ENCODE measurements at regions not wholly inside any gene's neighbourhood (a gene's known extent, or its start where the extent isn't known, plus 50 kb on each side); places are given as distances from the start of the nearest gene placed in this dataset.

GRCh38 chr5:87785554-87786335 lies 373.0 kb upstream of the CCNH start:
- no peak overlapping the region for H3K4me3 ChIP-seq (ENCODE audit: low read depth, low read length)
- TF ChIP-seq CTCF (IDR thresholded peaks at IDR 0.05; ENCODE audit: borderline replicate concordance, insufficient read depth, low read depth, low read length): no peak

DNA sequence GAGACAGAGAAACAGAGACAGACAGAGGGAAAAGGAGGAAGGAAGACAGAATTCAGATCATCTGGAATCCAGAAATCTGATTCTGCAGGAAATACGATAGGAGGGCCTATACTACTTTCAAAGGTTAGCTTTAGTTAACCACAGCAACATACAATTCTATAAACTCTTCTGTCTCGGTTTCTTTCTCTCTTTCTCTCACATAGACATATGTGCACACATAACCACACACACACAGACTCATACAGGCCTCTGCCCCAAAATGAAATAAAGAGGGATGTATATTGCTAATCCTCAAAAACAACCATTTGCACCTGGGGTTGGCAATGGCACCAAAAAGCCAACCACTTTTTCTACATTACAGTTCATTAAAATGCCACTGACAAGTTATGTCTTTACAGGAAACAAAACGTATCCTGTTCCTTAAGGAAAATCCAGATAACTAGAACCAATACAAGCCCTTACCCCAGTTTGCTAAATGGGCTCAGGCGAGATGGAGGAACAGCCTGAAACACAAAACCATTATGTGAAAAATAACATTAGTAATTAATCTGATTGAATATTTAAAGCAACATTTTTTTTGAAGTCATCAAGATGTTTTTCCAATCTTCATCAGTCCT lies 372.3 kb upstream of the CCNH start:
- TF ChIP-seq CTCF (IDR thresholded peaks at IDR 0.05; ENCODE audit: borderline replicate concordance, insufficient read depth, low read depth, low read length): no peak
- H3K4me3 ChIP-seq (ENCODE audit: low read depth, low read length): no peak overlapping the region

- TF ChIP-seq CTCF (IDR thresholded peaks at IDR 0.05; ENCODE audit: borderline replicate concordance, insufficient read depth, low read depth, low read length): no peak
- H3K4me3 ChIP-seq (ENCODE audit: low read depth, low read length): no peak overlapping the region
Observed at GRCh38 chr5:87784311-87784710, 371.6 kb upstream of the CCNH start.

GRCh38 chr5:87782916-87783315 lies 370.2 kb upstream of the CCNH start:
- H3K4me3 ChIP-seq (ENCODE audit: low read depth, low read length): no peak overlapping the region
- no peak for TF ChIP-seq CTCF (IDR thresholded peaks at IDR 0.05; ENCODE audit: borderline replicate concordance, insufficient read depth, low read depth, low read length)

GRCh38 chr5:87781976-87782375 lies 369.2 kb upstream of the CCNH start:
- no peak overlapping the region for H3K4me3 ChIP-seq (ENCODE audit: low read depth, low read length)
- TF ChIP-seq CTCF (IDR thresholded peaks at IDR 0.05; ENCODE audit: borderline replicate concordance, insufficient read depth, low read depth, low read length): no peak

DNA sequence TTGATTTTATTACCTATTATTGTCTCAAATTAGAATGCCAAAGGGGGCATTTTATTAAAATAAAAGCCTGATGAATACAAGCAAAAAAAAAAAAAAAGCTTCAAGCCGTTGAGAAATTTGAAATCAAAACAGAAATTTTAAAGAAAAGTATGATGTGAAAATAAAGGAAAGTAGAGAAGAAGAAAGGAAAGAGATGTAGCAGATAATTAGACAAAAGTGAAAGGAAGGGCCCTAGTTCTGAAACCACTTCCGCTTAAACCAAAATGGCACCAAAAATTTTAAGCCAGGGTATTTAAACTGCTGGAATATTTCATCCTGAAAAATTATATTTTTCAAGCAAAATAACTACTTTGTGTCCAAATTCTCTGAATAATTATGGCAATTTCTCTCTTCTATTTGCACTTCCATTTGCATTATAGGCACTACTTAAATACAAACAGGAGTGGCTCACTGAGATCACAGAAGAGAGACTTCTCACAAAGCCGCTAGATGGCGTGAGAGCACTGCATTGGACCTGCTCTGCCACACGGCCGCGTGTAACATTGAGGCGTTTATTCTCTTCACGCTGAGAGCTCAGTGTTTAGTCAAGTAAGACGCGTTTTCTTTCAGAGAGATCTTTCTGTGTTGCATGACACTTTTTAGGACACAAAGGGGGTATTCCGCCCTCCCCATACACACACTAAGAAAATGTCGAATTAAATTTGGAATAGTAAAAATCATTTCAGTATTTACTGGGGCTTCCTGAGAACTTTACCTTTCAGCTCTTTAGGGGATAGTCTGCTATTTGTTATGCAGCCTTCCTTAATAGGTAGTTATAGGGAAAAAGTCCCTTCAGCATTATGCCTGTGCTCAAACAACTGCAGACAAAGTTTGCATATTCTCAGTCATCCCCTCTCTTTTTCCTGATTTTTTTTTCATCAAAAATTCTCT lies 368.4 kb upstream of the CCNH start:
- H3K4me3 ChIP-seq (ENCODE audit: low read depth, low read length): no peak overlapping the region
- TF ChIP-seq CTCF (IDR thresholded peaks at IDR 0.05; ENCODE audit: borderline replicate concordance, insufficient read depth, low read depth, low read length): peak; percentile 83
